Thyroid gland (tissue), 4 donors: ENCODE measurements at regions not wholly inside any gene's neighbourhood (a gene's known extent, or its start where the extent isn't known, plus 50 kb on each side); places are given as distances from the start of the nearest gene placed in this dataset.

Source experiments
- DNase-seq, 2 donors: peaks; one replicate each; pipeline ENCODE4 v3.0.0-alpha.2; 2019
- H3K27ac ChIP-seq, 3 donors: fragments of 200-600 bp; sonication (generic); 1 replicate in 2 of 3; 2 replicates in 1 of 3; pipeline ENCODE4 v1.5.1; 2016 to 2019; ENCODE audit warnings: mild to moderate bottlenecking in 1 of 3, moderate library complexity in 1 of 3
- H3K27me3 ChIP-seq: fragments of 200-600 bp; sonication (generic); one replicate; pipeline ENCODE4 v1.5.1; 2019
- H3K36me3 ChIP-seq, 2 donors: fragments of 200-600 bp; sonication (generic); one replicate each; pipeline ENCODE4 v1.5.1; 2016 to 2019
- H3K4me1 ChIP-seq, 2 donors: fragments of 200-600 bp; sonication (generic); one replicate each; pipeline ENCODE4 v1.5.1; 2017 to 2019
- H3K4me3 ChIP-seq, 3 donors: fragments of 200-600 bp; sonication (generic); replicated peaks in 1 of 3; 1 replicate in 2 of 3; 2 replicates in 1 of 3; pipeline ENCODE4 v1.5.1; 2016; ENCODE audit warnings: mild to moderate bottlenecking in 1 of 3
- H3K9me3 ChIP-seq: fragments of 200-600 bp; sonication (generic); one replicate; pipeline ENCODE4 v1.5.1; 2017
- CTCF ChIP-seq, 6 experiments: fragments of 200-600 bp in 3 of 6; fragments of 450-650 bp in 3 of 6; sonication (generic) in 3 of 6; IDR thresholded peaks; one replicate each; pipeline ENCODE4 v1.5.1; 2016 to 2019; ENCODE audit warnings: antibody characterized with exemption in 6 of 6, mild to moderate bottlenecking in 2 of 6, inconsistent platforms in 1 of 6, moderate library complexity in 1 of 6
- POLR2A ChIP-seq, 2 donors: fragments of 450-650 bp; IDR thresholded peaks; one replicate each; pipeline ENCODE4 v1.6.1; 2017; ENCODE audit warnings: antibody characterized with exemption in 2 of 2, mild to moderate bottlenecking in 2 of 2, moderate library complexity in 1 of 2
- WGBS, 2 donors: methylation state at CpG; one replicate each; pipeline ENCODE4 v1.1.5; 2017; 5-methylcytosine and 5-hydroxymethylcytosine counted together
- intact Hi-C: fragments of 100-400 bp; cut with DNase I; formaldehyde crosslinking; loops from one replicate; pipeline ENCODE4 v1.15.1; 2023

- peak; percentile 24 to 84 for DNase-seq
- Histone ChIP-seq H3K36me3 (no peaks in the 10 kb centered on the region), H3K27ac (no peak overlapping the region), H3K4me1 (no peaks in the 10 kb centered on the region), H3K9me3 (no peaks in the 10 kb centered on the region), H3K4me3 (no peak overlapping the region), H3K27me3 (no peaks in the 10 kb centered on the region)
- 41 to 69% methylated on average over 4 of the region's 4 CpGs for WGBS, 2 donors
- no peak for TF ChIP-seq POLR2A (IDR thresholded peaks at IDR 0.05)
- no peak for TF ChIP-seq CTCF (IDR thresholded peaks at IDR 0.05)
- intact Hi-C loops: no loop called here
Measured at GRCh38 chr5:148949841-148950470, 112.9 kb downstream of the SH3TC2 start.

GRCh38 chr5:148950471-148950863, 112.4 kb downstream of the SH3TC2 start:
- H3K27ac ChIP-seq: no peak overlapping the region
- intact Hi-C loops: no loop called here

GRCh38 chr5:148950892-148951291, 112.0 kb downstream of the SH3TC2 start:
- no peaks in the 10 kb centered on the region for H3K4me1 ChIP-seq
- no peaks in the 10 kb centered on the region for H3K27me3 ChIP-seq
- no peaks in the 10 kb centered on the region for H3K36me3 ChIP-seq
- no peak for TF ChIP-seq POLR2A (IDR thresholded peaks at IDR 0.05)
- no peak for TF ChIP-seq CTCF (IDR thresholded peaks at IDR 0.05)
- H3K9me3 ChIP-seq: no peaks in the 10 kb centered on the region
- H3K27ac ChIP-seq: no peak overlapping the region
- DNase-seq: no peak
- no peak overlapping the region for H3K4me3 ChIP-seq
- 91 to 95% methylated on average over 1 of the region's 1 CpG for WGBS, 2 donors
- intact Hi-C loops: no loop called here

More at GRCh38 chr5:148950471-148950863, 112.4 kb downstream of the SH3TC2 start:
- TF ChIP-seq POLR2A (IDR thresholded peaks at IDR 0.05): no peak
- TF ChIP-seq CTCF (IDR thresholded peaks at IDR 0.05): no peak
- H3K36me3 ChIP-seq: no peaks in the 10 kb centered on the region
- no peaks in the 10 kb centered on the region for H3K27me3 ChIP-seq
- no peak overlapping the region for H3K4me3 ChIP-seq
- no peaks in the 10 kb centered on the region for H3K4me1 ChIP-seq
- no peaks in the 10 kb centered on the region for H3K9me3 ChIP-seq
- WGBS, 2 donors: 73 to 76% methylated on average over 2 of the region's 2 CpGs
- DNase-seq: no peak

GRCh38 chr5:148951612-148952011, 111.2 kb downstream of the SH3TC2 start:
- no peak overlapping the region for H3K4me3 ChIP-seq
- H3K36me3 ChIP-seq: no peaks in the 10 kb centered on the region
- H3K9me3 ChIP-seq: no peaks in the 10 kb centered on the region
- H3K4me1 ChIP-seq: no peaks in the 10 kb centered on the region
- H3K27me3 ChIP-seq: no peaks in the 10 kb centered on the region
- no peak for TF ChIP-seq CTCF (IDR thresholded peaks at IDR 0.05)
- TF ChIP-seq POLR2A (IDR thresholded peaks at IDR 0.05): no peak
- intact Hi-C loops: no loop called here
- 89% methylated on average over 3 of the region's 3 CpGs for WGBS, 2 donors
- DNase-seq: no peak
- H3K27ac ChIP-seq: no peak overlapping the region

GRCh38 chr5:148952097-148952867, 110.6 kb downstream of the SH3TC2 start:
- no peaks in the 10 kb centered on the region for H3K36me3 ChIP-seq
- WGBS, 2 donors: 71 to 79% methylated on average over 8 of the region's 8 CpGs
- no peaks in the 10 kb centered on the region for H3K4me1 ChIP-seq
- no peak overlapping the region for H3K4me3 ChIP-seq
- H3K27ac ChIP-seq: no peak overlapping the region
- H3K9me3 ChIP-seq: no peaks in the 10 kb centered on the region
- TF ChIP-seq POLR2A (IDR thresholded peaks at IDR 0.05): no peak
- TF ChIP-seq CTCF (IDR thresholded peaks at IDR 0.05): no peak
- intact Hi-C loops: no loop called here
- no peak for DNase-seq
- no peaks in the 10 kb centered on the region for H3K27me3 ChIP-seq
